Esophagus squamous epithelium (tissue), 5 donors: ENCODE measurements at regions not wholly inside any gene's neighbourhood (a gene's known extent, or its start where the extent isn't known, plus 50 kb on each side); places are given as distances from the start of the nearest gene placed in this dataset.

Experiments
- DNase-seq: peaks from one replicate; lab custom pipeline; 2025; lab: John Stamatoyannopoulos, UW
- H3K27ac ChIP-seq, 4 donors: fragments of 200-600 bp; sonication (generic); one replicate each; pipeline ENCODE4 v1.5.1; 2016 to 2019; ENCODE audit warnings: mild to moderate bottlenecking in 1 of 4
- H3K27me3 ChIP-seq, 4 donors: fragments of 200-600 bp; sonication (generic); 1 replicate in 3 of 4; 2 replicates in 1 of 4; pipeline versions ENCODE4 v1.5.1 to v1.6.0; 2017 to 2021; ENCODE audit warnings: antibody characterized with exemption in 1 of 4
- H3K36me3 ChIP-seq, 3 donors: fragments of 200-600 bp; sonication (generic); one replicate each; pipeline ENCODE4 v1.5.1; 2016 to 2019
- H3K4me1 ChIP-seq, 3 donors: fragments of 200-600 bp; sonication (generic); one replicate each; pipeline ENCODE4 v1.5.1; 2017 to 2019
- H3K4me3 ChIP-seq, 4 donors: fragments of 200-600 bp; sonication (generic); 1 replicate in 3 of 4; 2 replicates in 1 of 4; pipeline ENCODE4 v1.5.1; 2016 to 2019; ENCODE audit warnings: mild to moderate bottlenecking in 2 of 4, moderate library complexity in 1 of 4
- H3K9me3 ChIP-seq, 3 donors: fragments of 200-600 bp; sonication (generic); one replicate each; pipeline ENCODE4 v1.5.1; 2016 to 2019
- POLR2A ChIP-seq, 4 donors: fragments of 450-650 bp; IDR thresholded peaks; one replicate each; pipeline ENCODE4 v1.6.1; 2017; ENCODE audit warnings: antibody characterized with exemption in 4 of 4, mild to moderate bottlenecking in 4 of 4, moderate library complexity in 3 of 4
- WGBS, 2 donors: methylation state at CpG; one replicate each; pipeline ENCODE4 v1.1.5; 2018; 5-methylcytosine and 5-hydroxymethylcytosine counted together
- intact Hi-C: fragments of 100-400 bp; cut with DNase I; formaldehyde crosslinking; loops from one replicate; pipeline ENCODE4 v1.15.0; 2022
- TF ChIP-seq, protein P1 (sequence below), 6 experiments: fragments of 450-650 bp in 4 of 6; fragments of 200-600 bp in 2 of 6; sonication (generic) in 2 of 6; IDR thresholded peaks; one replicate each; pipeline ENCODE4 v1.5.1; 2016 to 2019; ENCODE audit warnings: antibody characterized with exemption in 6 of 6, mild to moderate bottlenecking in 4 of 6, moderate library complexity in 4 of 6
- donor health status: DM: yes; HTN: yes; CAD: no.

DNA sequence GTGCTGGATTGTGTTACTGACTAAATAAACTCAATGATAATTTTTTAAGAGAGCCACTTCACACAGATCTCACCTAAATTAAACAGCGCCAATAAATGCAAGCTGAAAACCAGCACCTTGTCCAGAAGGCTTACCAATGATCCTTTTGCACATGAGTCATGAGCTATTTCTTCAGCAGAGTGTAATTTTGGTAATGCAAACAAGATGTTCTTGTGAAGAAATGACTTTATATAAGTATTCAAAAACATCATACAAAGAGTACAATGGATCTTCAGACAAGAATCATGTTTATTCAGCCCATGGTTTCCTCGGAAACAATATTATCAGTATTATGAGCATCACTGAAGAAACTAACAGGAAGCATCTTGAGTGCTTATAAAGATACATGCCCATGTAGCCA, 263.8 kb upstream of the UBE2E2 start:
- H3K27me3 ChIP-seq, result no peaks in the 10 kb centered on the region
- H3K36me3 ChIP-seq, result no peaks in the 10 kb centered on the region
- DNase-seq, result no peak
- no peak overlapping the region for H3K4me3 ChIP-seq
- intact Hi-C loops, result no loop called here
- H3K4me1 ChIP-seq, result peaks cover 0 to 17% (median 2%) of the 10 kb centered on the region in 3 donors
- WGBS, 2 donors, result 53 to 57% methylated on average over 2 of the region's 2 CpGs
- TF ChIP-seq POLR2A (IDR thresholded peaks at IDR 0.05), result no peak
- TF ChIP-seq, protein P1, sequence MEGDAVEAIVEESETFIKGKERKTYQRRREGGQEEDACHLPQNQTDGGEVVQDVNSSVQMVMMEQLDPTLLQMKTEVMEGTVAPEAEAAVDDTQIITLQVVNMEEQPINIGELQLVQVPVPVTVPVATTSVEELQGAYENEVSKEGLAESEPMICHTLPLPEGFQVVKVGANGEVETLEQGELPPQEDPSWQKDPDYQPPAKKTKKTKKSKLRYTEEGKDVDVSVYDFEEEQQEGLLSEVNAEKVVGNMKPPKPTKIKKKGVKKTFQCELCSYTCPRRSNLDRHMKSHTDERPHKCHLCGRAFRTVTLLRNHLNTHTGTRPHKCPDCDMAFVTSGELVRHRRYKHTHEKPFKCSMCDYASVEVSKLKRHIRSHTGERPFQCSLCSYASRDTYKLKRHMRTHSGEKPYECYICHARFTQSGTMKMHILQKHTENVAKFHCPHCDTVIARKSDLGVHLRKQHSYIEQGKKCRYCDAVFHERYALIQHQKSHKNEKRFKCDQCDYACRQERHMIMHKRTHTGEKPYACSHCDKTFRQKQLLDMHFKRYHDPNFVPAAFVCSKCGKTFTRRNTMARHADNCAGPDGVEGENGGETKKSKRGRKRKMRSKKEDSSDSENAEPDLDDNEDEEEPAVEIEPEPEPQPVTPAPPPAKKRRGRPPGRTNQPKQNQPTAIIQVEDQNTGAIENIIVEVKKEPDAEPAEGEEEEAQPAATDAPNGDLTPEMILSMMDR (IDR thresholded peaks at IDR 0.05), result no peak
- no peaks in the 10 kb centered on the region for H3K9me3 ChIP-seq
- peak overlapping the region in 2 of 4 donors; percentile 48 to 49 for H3K27ac ChIP-seq

DNA sequence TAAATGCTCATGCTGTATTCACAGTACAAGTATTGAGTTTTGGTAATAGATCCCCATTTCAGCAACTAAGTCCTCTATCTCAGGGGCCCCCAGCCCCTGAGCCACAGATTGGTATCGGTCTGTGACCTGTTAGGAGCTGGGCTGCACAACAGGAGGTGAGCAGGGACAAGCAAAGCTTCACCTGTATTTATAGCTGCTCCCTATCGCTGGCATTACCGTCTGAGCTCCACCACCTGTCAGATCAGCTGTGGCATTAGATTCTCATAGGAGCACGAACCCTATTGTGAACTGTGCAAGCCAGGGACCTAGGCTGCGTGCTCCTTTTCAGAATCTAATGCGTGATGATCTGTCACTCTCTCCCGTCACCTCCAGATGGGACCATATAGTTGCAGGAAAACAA, 262.8 kb upstream of the UBE2E2 start:
- intact Hi-C loops, result no loop called here
- Histone ChIP-seq H3K4me1 (peaks cover 0 to 10% (median 2%) of the 10 kb centered on the region in 3 donors), H3K27me3 (no peaks in the 10 kb centered on the region), H3K36me3 (no peaks in the 10 kb centered on the region), H3K27ac (no peak overlapping the region), H3K9me3 (no peaks in the 10 kb centered on the region), H3K4me3 (no peak overlapping the region)
- TF ChIP-seq POLR2A (IDR thresholded peaks at IDR 0.05), result no peak
- TF ChIP-seq, protein P1 (IDR thresholded peaks at IDR 0.05), result no peak
- no peak for DNase-seq
- 75 to 89% methylated on average over 6 to 7 of the region's 7 CpGs for WGBS, 2 donors

DNA sequence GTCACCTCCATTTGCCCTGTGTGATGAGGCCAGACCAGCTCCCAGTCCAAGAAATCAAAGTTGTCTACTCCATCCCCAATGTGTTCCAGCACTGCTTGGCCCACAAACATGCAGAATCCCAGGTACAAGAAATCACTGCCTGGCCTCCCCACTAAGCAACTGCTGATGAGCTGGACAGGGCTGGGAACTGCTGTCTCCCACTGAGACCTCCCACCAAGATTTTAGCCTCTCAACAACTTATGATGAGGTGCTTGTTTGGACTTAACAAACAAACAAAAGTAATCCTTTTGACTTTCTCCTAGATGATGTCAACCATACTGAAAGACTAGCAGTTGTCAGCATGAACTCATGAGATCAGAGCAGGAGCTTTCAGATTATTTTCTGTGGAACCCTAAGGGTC, 260.1 kb upstream of the UBE2E2 start:
- Histone ChIP-seq H3K36me3 (no peaks in the 10 kb centered on the region), H3K4me1 (peaks cover 0 to 7% (median 2%) of the 10 kb centered on the region in 3 donors), H3K4me3 (no peak overlapping the region), H3K9me3 (no peaks in the 10 kb centered on the region), H3K27me3 (no peaks in the 10 kb centered on the region), H3K27ac (no peak overlapping the region)
- TF ChIP-seq, protein P1 (IDR thresholded peaks at IDR 0.05), result no peak
- no peak for TF ChIP-seq POLR2A (IDR thresholded peaks at IDR 0.05)
- no peak for DNase-seq
- intact Hi-C loops, result no loop called here

DNA sequence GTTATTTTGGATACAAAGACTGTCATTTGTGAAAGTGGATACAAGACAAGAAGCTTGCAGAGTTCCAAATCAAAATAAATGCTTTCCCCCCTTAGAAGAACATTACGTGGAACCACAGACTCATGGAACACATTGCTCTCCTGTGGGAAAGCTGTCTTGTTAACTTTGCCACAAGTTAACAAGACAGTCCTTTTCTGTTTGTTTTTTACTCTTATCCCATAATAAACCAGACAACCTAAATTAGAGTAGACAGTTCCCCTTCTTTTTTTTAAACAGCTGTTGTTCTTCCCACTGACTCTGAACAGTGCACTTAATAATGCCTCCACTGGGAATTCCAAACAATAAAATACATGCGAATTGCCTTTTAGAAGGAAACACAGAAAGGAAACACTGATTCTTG, 255.3 kb upstream of the UBE2E2 start:
- Histone ChIP-seq H3K27ac (no peak overlapping the region), H3K4me3 (no peak overlapping the region), H3K4me1 (peaks cover 0 to 7% (median 0%) of the 10 kb centered on the region in 3 donors), H3K9me3 (no peaks in the 10 kb centered on the region), H3K36me3 (no peaks in the 10 kb centered on the region), H3K27me3 (no peaks in the 10 kb centered on the region)
- TF ChIP-seq POLR2A (IDR thresholded peaks at IDR 0.05), result no peak
- TF ChIP-seq, protein P1 (IDR thresholded peaks at IDR 0.05), result no peak
- intact Hi-C loops, result no loop called here
- WGBS, 2 donors, result 62 to 74% methylated on average over 2 of the region's 2 CpGs
- DNase-seq, result no peak

DNA sequence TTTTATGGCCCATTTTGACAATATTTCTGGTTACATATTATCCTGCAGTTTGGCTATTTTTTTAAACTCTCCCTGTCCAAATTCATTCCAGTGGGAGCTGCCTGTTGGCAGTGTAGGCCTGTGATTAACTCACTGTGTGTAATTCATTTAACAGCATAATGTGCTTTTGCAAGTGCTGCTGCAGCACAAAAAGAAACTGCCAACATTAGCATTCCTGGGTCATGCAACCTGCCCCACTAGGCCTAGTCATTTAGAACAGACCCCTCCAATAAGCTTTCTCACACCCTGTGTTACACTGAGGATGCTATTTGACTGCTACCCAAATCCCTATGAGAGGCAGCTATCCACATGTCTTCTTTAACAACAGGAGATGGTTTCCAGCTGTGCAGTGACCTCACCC, 251.2 kb upstream of the UBE2E2 start:
- no peaks in the 10 kb centered on the region for H3K27me3 ChIP-seq
- peaks cover 0 to 7% (median 0%) of the 10 kb centered on the region in 3 donors for H3K4me1 ChIP-seq
- TF ChIP-seq POLR2A (IDR thresholded peaks at IDR 0.05), result no peak
- TF ChIP-seq, protein P1 (IDR thresholded peaks at IDR 0.05), result no peak
- intact Hi-C loops, result no loop called here
- no peak for DNase-seq
- H3K4me3 ChIP-seq, result no peak overlapping the region
- no peak overlapping the region for H3K27ac ChIP-seq
- H3K9me3 ChIP-seq, result no peaks in the 10 kb centered on the region
- no peaks in the 10 kb centered on the region for H3K36me3 ChIP-seq
